Lower lobe of right lung (tissue), 2 donors: ENCODE measurements at regions not wholly inside any gene's neighbourhood (a gene's known extent, or its start where the extent isn't known, plus 50 kb on each side); places are given as distances from the start of the nearest gene placed in this dataset.

ENCODE experiments used
- ATAC-seq, 2 donors: fragments of 200-7000 bp; cut with Tn5 transposase; one replicate each; pipeline ENCODE4 v1.9.1; 2020 to 2022; ENCODE audit warnings: mild to moderate bottlenecking in 2 of 2, moderate library complexity in 2 of 2
- DNase-seq: peaks from one replicate; pipeline ENCODE4 v3.0.0-alpha.2; 2020
- H3K27ac ChIP-seq: fragments of 200-600 bp; one replicate; pipeline ENCODE4 v1.8.0; 2022
- H3K27me3 ChIP-seq: fragments of 200-600 bp; one replicate; pipeline ENCODE4 v1.8.0; 2022; ENCODE audit warnings: low read depth
- H3K36me3 ChIP-seq: fragments of 200-600 bp; one replicate; pipeline ENCODE4 v1.8.0; 2022; ENCODE audit warnings: mild to moderate bottlenecking
- H3K4me1 ChIP-seq: fragments of 200-600 bp; one replicate; pipeline ENCODE4 v1.8.0; 2022
- H3K4me3 ChIP-seq: fragments of 200-600 bp; one replicate; pipeline ENCODE4 v1.8.0; 2022; ENCODE audit warnings: mild to moderate bottlenecking
- H3K9me3 ChIP-seq: fragments of 200-600 bp; one replicate; pipeline ENCODE4 v1.8.0; 2022
- CTCF ChIP-seq: fragments of 200-600 bp; IDR thresholded peaks from one replicate; pipeline ENCODE4 v1.8.0; 2022; ENCODE audit warnings: antibody characterized with exemption, mild to moderate bottlenecking
- intact Hi-C: fragments of 100-400 bp; cut with DNase I; formaldehyde crosslinking; loops from one replicate; pipeline ENCODE4 v1.11.0; 2022
- donor health status: DM: no; HTN: yes; CAD: no; lungs with severe emphysema.

GRCh38 chr6:163708466-163708865 lies 293.9 kb downstream of the QKI start:
- H3K4me3 ChIP-seq = no peak overlapping the region
- no peak for DNase-seq
- TF ChIP-seq CTCF = no peak
- no peak for ATAC-seq
- peak overlapping the region; percentile 71 for H3K27ac ChIP-seq
- intact Hi-C loops = no loop called here
- H3K4me1 ChIP-seq = peaks cover 65% of the 10 kb centered on the region
- no peaks in the 10 kb centered on the region for H3K27me3 ChIP-seq
- H3K36me3 ChIP-seq = no peaks in the 10 kb centered on the region
- no peaks in the 10 kb centered on the region for H3K9me3 ChIP-seq

GRCh38 chr6:163707387-163708355 lies 293.2 kb downstream of the QKI start:
- H3K27ac ChIP-seq = no peak overlapping the region
- TF ChIP-seq CTCF = peak; percentile 14
- ATAC-seq (peak in 1 of 2 donors; percentile 29), DNase-seq (no peak)
- intact Hi-C loops = no loop called here
- no peaks in the 10 kb centered on the region for H3K9me3 ChIP-seq
- H3K4me1 ChIP-seq = peaks cover 61% of the 10 kb centered on the region
- no peaks in the 10 kb centered on the region for H3K36me3 ChIP-seq
- H3K4me3 ChIP-seq = no peak overlapping the region
- H3K27me3 ChIP-seq = no peaks in the 10 kb centered on the region

GRCh38 chr6:163706500-163707087 lies 292.1 kb downstream of the QKI start:
- H3K27me3 ChIP-seq = no peaks in the 10 kb centered on the region
- no peak for TF ChIP-seq CTCF
- no peak overlapping the region for H3K4me3 ChIP-seq
- no peak for DNase-seq
- H3K4me1 ChIP-seq = peaks cover 59% of the 10 kb centered on the region
- H3K27ac ChIP-seq = no peak overlapping the region
- no peaks in the 10 kb centered on the region for H3K9me3 ChIP-seq
- intact Hi-C loops = no loop called here
- no peak for ATAC-seq
- H3K36me3 ChIP-seq = no peaks in the 10 kb centered on the region

DNA sequence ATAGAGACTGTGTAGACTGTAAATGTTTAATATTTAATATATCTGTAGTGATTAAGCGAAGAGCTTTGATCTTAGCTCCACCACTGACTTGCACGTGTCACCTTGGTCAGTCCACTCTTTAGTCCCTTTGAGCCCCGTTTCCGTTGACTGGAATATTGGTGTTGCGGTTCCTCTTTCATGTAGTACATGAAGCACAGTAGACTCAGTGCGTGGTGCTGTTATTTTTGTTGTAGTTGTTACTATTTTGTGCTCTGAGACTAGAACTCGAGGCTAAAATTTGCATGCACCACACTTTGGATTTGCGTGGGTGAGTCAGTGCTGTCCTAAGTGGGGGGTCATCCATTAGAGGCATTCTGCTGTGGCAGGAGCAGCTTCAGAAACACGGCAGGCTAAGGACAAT lies 291.4 kb downstream of the QKI start:
- Histone ChIP-seq H3K27ac (no peak overlapping the region), H3K27me3 (no peaks in the 10 kb centered on the region), H3K4me3 (no peak overlapping the region), H3K9me3 (no peaks in the 10 kb centered on the region), H3K36me3 (no peaks in the 10 kb centered on the region), H3K4me1 (peaks cover 59% of the 10 kb centered on the region)
- intact Hi-C loops = no loop called here
- DNase-seq (no peak), ATAC-seq (no peak)
- TF ChIP-seq CTCF = no peak

DNA sequence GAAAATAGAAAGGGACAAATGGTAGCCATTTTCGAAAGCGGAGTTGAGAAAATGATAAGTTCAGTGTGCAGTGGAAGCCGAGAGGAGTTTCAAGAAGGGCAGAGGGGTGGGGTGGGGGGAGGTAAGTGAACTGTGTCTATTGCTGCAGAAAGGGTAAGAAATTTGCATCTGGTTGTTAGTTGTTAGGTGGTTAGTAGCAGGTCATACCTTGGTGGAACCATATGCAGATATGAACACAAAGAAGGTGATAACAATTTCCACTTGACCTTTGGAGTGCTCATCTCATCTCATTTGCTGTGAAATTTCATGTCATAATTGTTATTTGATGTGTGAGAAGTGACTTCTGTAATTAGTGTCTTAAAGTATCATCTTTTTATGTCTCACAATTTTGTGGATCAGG lies 288.2 kb downstream of the QKI start:
- no peak for ATAC-seq

More for the DNA sequence above, 288.2 kb downstream of the QKI start:
- Histone ChIP-seq H3K4me3 (no peak overlapping the region), H3K36me3 (no peaks in the 10 kb centered on the region), H3K27ac (no peak overlapping the region), H3K27me3 (no peaks in the 10 kb centered on the region), H3K9me3 (no peaks in the 10 kb centered on the region), H3K4me1 (peaks cover 34% of the 10 kb centered on the region)
- DNase-seq = no peak
- intact Hi-C loops = no loop called here
- TF ChIP-seq CTCF = no peak
